IMR-90 (cell line): ENCODE measurements at regions not wholly inside any gene's neighbourhood (a gene's known extent, or its start where the extent isn't known, plus 50 kb on each side); places are given as distances from the start of the nearest gene placed in this dataset.

Experiments used
- ATAC-seq: fragments of 200-7000 bp; cut with Tn5 transposase; 2 replicates; pipeline ENCODE4 v1.9.1; 2020; ENCODE audit warnings: low read depth, mild to moderate bottlenecking, moderate library complexity
- BruUV-seq: library from RNA; stranded (reverse); fragments of 400-500 nt; replicated peaks from 2 replicates; lab custom pipeline; 2021; lab: Mats Ljungman, UMichigan
- CTCF ChIA-PET: fragments of 300-600 bp; formaldehyde crosslinking; extraction: SDS; loops from one replicate; lab custom pipeline; 2021; ENCODE audit warnings: antibody characterized with exemption; lab: Yijun Ruan, JAX
- POLR2A ChIA-PET: fragments of 300-600 bp; sonication (Branson Sonifier 250); formaldehyde crosslinking; loops from one replicate; lab custom pipeline; 2022; ENCODE audit warnings: antibody characterized with exemption; ENCODE audit not compliant: unreplicated experiment; lab: Charles Lee
- DNase-seq: peaks from one replicate; pipeline ENCODE4 v3.0.0; 2013
- H2AFZ ChIP-seq: replicated peaks from 2 replicates; pipeline ENCODE3; 2013; ENCODE audit warnings: low read length, mild to moderate bottlenecking; ENCODE audit not compliant: poor library complexity
- H2AK5ac ChIP-seq: 2 replicates; pipeline ENCODE4 v1.6.1; 2013; ENCODE audit warnings: low read depth, low read length, inconsistent platforms
- H2AK9ac ChIP-seq: replicated peaks from 2 replicates; pipeline ENCODE3; 2013; ENCODE audit warnings: mild to moderate bottlenecking, low read depth, low read length, moderate library complexity; ENCODE audit not compliant: poor library complexity
- H2BK120ac ChIP-seq: 2 replicates; pipeline ENCODE4 v1.6.1; 2013; ENCODE audit warnings: low read depth, low read length, inconsistent platforms
- H2BK15ac ChIP-seq: 3 replicates; pipeline ENCODE4 v1.6.1; 2013; ENCODE audit warnings: low read depth, low read length, inconsistent platforms
- H2BK20ac ChIP-seq: 2 replicates; pipeline ENCODE4 v1.6.1; 2013; ENCODE audit warnings: low read depth, mild to moderate bottlenecking, inconsistent platforms, low read length, moderate library complexity
- H2BK5ac ChIP-seq: 2 replicates; pipeline ENCODE4 v1.6.1; 2013; ENCODE audit warnings: mild to moderate bottlenecking, low read depth, low read length, inconsistent platforms; ENCODE audit not compliant: poor library complexity, severe bottlenecking
- H3K14ac ChIP-seq: replicated peaks from 2 replicates; pipeline ENCODE4 v1.6.1; 2013; ENCODE audit warnings: low read depth, low read length, inconsistent platforms
- H3K18ac ChIP-seq: 2 replicates; pipeline ENCODE4 v1.6.1; 2013; ENCODE audit warnings: low read depth, low read length, control low read depth
- H3K23ac ChIP-seq: 2 replicates; pipeline ENCODE4 v1.6.1; 2013; ENCODE audit warnings: low read depth, low read length, inconsistent platforms
- H3K27ac ChIP-seq: 2 replicates; pipeline ENCODE4 v1.5.1; 2013; ENCODE audit warnings: mild to moderate bottlenecking, control low read depth, low read length; ENCODE audit not compliant: insufficient read depth
- H3K27me3 ChIP-seq: 2 replicates; pipeline ENCODE4 v1.6.1; 2013; ENCODE audit warnings: low read length; ENCODE audit not compliant: control insufficient read depth, insufficient read depth
- H3K36me3 ChIP-seq: 2 replicates; pipeline ENCODE4 v1.6.1; 2013; ENCODE audit warnings: low read length, mixed read lengths; ENCODE audit not compliant: control insufficient read depth, insufficient read depth
- H3K4ac ChIP-seq: 2 replicates; pipeline ENCODE4 v1.6.1; 2013; ENCODE audit warnings: low read depth, low read length, inconsistent platforms
- H3K4me1 ChIP-seq: 2 replicates; pipeline ENCODE4 v1.6.1; 2013; ENCODE audit warnings: low read length, mixed read lengths; ENCODE audit not compliant: control insufficient read depth, insufficient read depth
- H3K4me2 ChIP-seq: 2 replicates; pipeline ENCODE4 v1.6.1; 2013; ENCODE audit warnings: low read depth, mild to moderate bottlenecking, control low read depth, low read length, moderate library complexity
- H3K4me3 ChIP-seq: 2 replicates; pipeline ENCODE4 v1.5.1; 2013; ENCODE audit warnings: low read depth, mild to moderate bottlenecking, control low read depth, low read length, moderate library complexity; ENCODE audit not compliant: insufficient read depth
- H3K56ac ChIP-seq: 2 replicates; pipeline ENCODE4 v1.6.1; 2013; ENCODE audit warnings: low read length, inconsistent platforms; ENCODE audit not compliant: insufficient read depth; ENCODE audit errors: extremely low read depth
- H3K79me1 ChIP-seq, 2 experiments: 2 replicates each; pipeline ENCODE4 v1.6.1; 2013; ENCODE audit warnings: low read length in 2 of 2, inconsistent platforms in 1 of 2, low read depth in 1 of 2
- H3K9ac ChIP-seq: 2 replicates; pipeline ENCODE4 v1.6.1; 2013; ENCODE audit warnings: low read depth, low read length, control low read depth
- H3K9me1 ChIP-seq: 2 replicates; pipeline ENCODE4 v1.6.1; 2013; ENCODE audit warnings: low read length, inconsistent platforms; ENCODE audit not compliant: insufficient read depth
- H3K9me3 ChIP-seq: 2 replicates; pipeline ENCODE4 v1.6.1; 2013; ENCODE audit warnings: low read length; ENCODE audit not compliant: control insufficient read depth, insufficient read depth
- H4K20me1 ChIP-seq: 2 replicates; pipeline ENCODE4 v1.6.1; 2013; ENCODE audit warnings: low read length, inconsistent platforms; ENCODE audit not compliant: insufficient read depth
- H4K5ac ChIP-seq: 2 replicates; pipeline ENCODE4 v1.6.1; 2013; ENCODE audit warnings: mild to moderate bottlenecking, low read depth, low read length, control low read depth
- H4K8ac ChIP-seq, 2 experiments: 2 replicates each; pipeline ENCODE4 v1.6.1; 2013; ENCODE audit warnings: low read depth in 2 of 2, low read length in 2 of 2, control low read depth in 1 of 2, inconsistent platforms in 1 of 2
- H4K91ac ChIP-seq: 2 replicates; pipeline ENCODE4 v1.6.1; 2013; ENCODE audit warnings: low read depth, low read length, inconsistent platforms; ENCODE audit not compliant: insufficient read depth
- FOS ChIP-seq: fragments of 150-350 bp; IDR thresholded peaks from 2 replicates; pipeline ENCODE4 v1.6.1; 2016; ENCODE audit warnings: low read depth, low read length
- dilution Hi-C: fragments of 300-500 bp; cut with HindIII; formaldehyde crosslinking; loops from one replicate; pipeline ENCODE4 v1.14.3; 2018; ENCODE audit warnings: low sequenced_read_pairs; ENCODE audit not compliant: unreplicated experiment
- in situ Hi-C: fragments of 300-500 bp; cut with MboI; formaldehyde crosslinking; loops from 3 replicates; pipeline ENCODE4 v1.14.3; 2019; ENCODE audit warnings: low sequenced_read_pairs, inconsistent platforms, mixed read lengths
- intact Hi-C: fragments of 100-400 bp; cut with micrococcal nuclease; formaldehyde crosslinking; loops from 2 replicates; pipeline ENCODE4 v1.10.0; 2022

DNA sequence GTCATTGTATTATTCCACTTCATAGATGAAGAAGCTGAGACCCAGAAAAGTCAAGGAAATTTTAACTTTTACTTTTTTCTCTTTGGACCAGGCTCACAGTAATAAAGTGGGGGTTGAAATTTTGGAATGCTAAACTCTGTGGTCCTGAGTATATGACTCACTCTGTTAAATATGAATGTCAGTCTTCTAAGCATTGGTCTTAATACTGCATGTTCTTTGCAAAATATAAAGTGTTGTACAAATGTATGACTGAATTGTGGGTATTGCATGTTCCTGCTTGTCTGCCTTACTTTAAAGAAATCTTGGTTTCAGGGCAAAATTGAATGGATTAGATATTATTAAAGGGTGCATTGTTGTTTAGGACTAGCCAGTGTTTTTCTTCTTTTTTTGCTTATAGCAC lies 950.8 kb upstream of the GOT2 start:
- no peaks in the 10 kb centered on the region for H3K9me1 ChIP-seq
- TF ChIP-seq FOS: no peak
- H3K9ac ChIP-seq: no peak overlapping the region
- H3K56ac ChIP-seq: no peak overlapping the region
- no peak overlapping the region for H3K4me3 ChIP-seq
- H2BK5ac ChIP-seq: no peak overlapping the region
- DNase-seq (peak; percentile 41), ATAC-seq (peak; percentile 93)
- no peaks in the 10 kb centered on the region for H3K4me1 ChIP-seq
- H3K27ac ChIP-seq: no peak overlapping the region
- no peak overlapping the region for H3K18ac ChIP-seq
- no peak overlapping the region for H2AK5ac ChIP-seq
- no peak overlapping the region for H3K4ac ChIP-seq
- H4K91ac ChIP-seq: no peak overlapping the region
- no peaks in the 10 kb centered on the region for H4K20me1 ChIP-seq
- intact Hi-C loops: no loop called here
- POLR2A ChIA-PET: no interaction called here
- H3K27me3 ChIP-seq: no peaks in the 10 kb centered on the region
- CTCF ChIA-PET: no interaction called here
- H3K79me1 ChIP-seq: no peaks in the 10 kb centered on the region
- H3K4me2 ChIP-seq: no peak overlapping the region
- no peak overlapping the region for H3K14ac ChIP-seq
- H4K5ac ChIP-seq: no peak overlapping the region
- dilution Hi-C loops: no loop called here
- H3K9me3 ChIP-seq: no peaks in the 10 kb centered on the region
- in situ Hi-C loops: no loop called here
- no peak overlapping the region for H2BK15ac ChIP-seq
- no peak overlapping the region for H2BK20ac ChIP-seq
- H2AFZ ChIP-seq: no peak overlapping the region
- H2AK9ac ChIP-seq: no peak overlapping the region
- BruUV-seq: no TSS peak
- H3K36me3 ChIP-seq: no peaks in the 10 kb centered on the region
- H3K23ac ChIP-seq: no peak overlapping the region
- no peak overlapping the region for H2BK120ac ChIP-seq
- no peak overlapping the region for H4K8ac ChIP-seq
